GM12878 (cell line): ENCODE measurements at regions not wholly inside any gene's neighbourhood (a gene's known extent, or its start where the extent isn't known, plus 50 kb on each side); places are given as distances from the start of the nearest gene placed in this dataset.

Source experiments
- ATAC-seq: fragments of 200-7000 bp; cut with Tn5 transposase; 3 replicates; pipeline ENCODE4 v1.9.1; 2020; ENCODE audit warnings: mild to moderate bottlenecking, moderate library complexity
- BruUV-seq: library from RNA; stranded (reverse); fragments of 400-500 nt; replicated peaks from 2 replicates; lab custom pipeline; 2021; lab: Mats Ljungman, UMichigan
- CTCF ChIA-PET: fragments of 300-600 bp; sonication (Branson Sonifier 250); formaldehyde crosslinking; extraction: SDS; loops from one replicate; lab custom pipeline; 2021; ENCODE audit warnings: inconsistent platforms; lab: Yijun Ruan, JAX
- POLR2A ChIA-PET: fragments of 350-600 bp; formaldehyde crosslinking; extraction: SDS; loops from one replicate; lab custom pipeline; 2021; ENCODE audit warnings: inconsistent platforms; lab: Charles Lee
- RAD21 ChIA-PET: fragments of 300-600 bp; sonication (Branson Sonifier 250); formaldehyde crosslinking; loops from one replicate; lab custom pipeline; 2023; ENCODE audit warnings: antibody characterized with exemption; ENCODE audit not compliant: unreplicated experiment; lab: Charles Lee
- SMC1A ChIA-PET: fragments of 300-600 bp; sonication (Branson Sonifier 250); formaldehyde crosslinking; loops from one replicate; lab custom pipeline; 2023; ENCODE audit not compliant: unreplicated experiment, uncharacterized antibody; lab: Charles Lee
- DNase-seq: peaks from one replicate; pipeline ENCODE4 v3.0.0-alpha.2; 2011; ENCODE audit warnings: low read depth, low spot score
- FAIRE-seq: peaks from 3 replicates; lab custom pipeline; 2011; peaks lifted over from hg19 to GRCh38; lab: Jason Lieb, UNC
- H2AFZ ChIP-seq: 2 replicates; pipeline ENCODE4 v1.6.0; 2011; ENCODE audit warnings: low read depth, low read length, control low read depth; ENCODE audit not compliant: control insufficient read depth
- H3K27ac ChIP-seq: 2 replicates; pipeline ENCODE4 v1.5.1; 2011; ENCODE audit warnings: control low read depth; ENCODE audit not compliant: control insufficient read depth, insufficient read depth
- H3K27me3 ChIP-seq, 2 experiments: replicated peaks in 1 of 2; 2 replicates each; pipeline versions ENCODE4 v1.6.0 to v1.6.1; 2011; ENCODE audit warnings: low read length in 1 of 2; ENCODE audit not compliant: control insufficient read depth in 2 of 2, insufficient read depth in 2 of 2
- H3K36me3 ChIP-seq, 2 experiments: 2 replicates each; pipeline ENCODE4 v1.5.1; 2011; ENCODE audit warnings: low read length in 1 of 2; ENCODE audit not compliant: control insufficient read depth in 2 of 2, insufficient read depth in 2 of 2
- H3K4me1 ChIP-seq: 2 replicates; pipeline ENCODE4 v1.6.1; 2011; ENCODE audit warnings: mild to moderate bottlenecking, low read length, moderate library complexity, mixed read lengths; ENCODE audit not compliant: control insufficient read depth, insufficient read depth
- H3K4me2 ChIP-seq: 2 replicates; pipeline ENCODE4 v1.6.0; 2011; ENCODE audit warnings: control low read depth; ENCODE audit not compliant: control insufficient read depth, insufficient read depth
- H3K4me3 ChIP-seq: fragments of 200-600 bp; sonication (generic); 2 replicates; pipeline ENCODE4 v1.5.1; 2016
- H3K79me2 ChIP-seq: 2 replicates; pipeline ENCODE4 v1.6.0; 2011; ENCODE audit warnings: low read length; ENCODE audit not compliant: control insufficient read depth, insufficient read depth
- H3K9ac ChIP-seq: 2 replicates; pipeline ENCODE4 v1.8.0; 2011; ENCODE audit warnings: low read length, control low read depth, mixed read lengths; ENCODE audit not compliant: control insufficient read depth, insufficient read depth
- H3K9me3 ChIP-seq: replicated peaks from 3 replicates; pipeline ENCODE4 v1.5.1; 2011; ENCODE audit warnings: mild to moderate bottlenecking, low read length; ENCODE audit not compliant: control insufficient read depth, insufficient read depth
- H4K20me1 ChIP-seq: 2 replicates; pipeline ENCODE4 v1.6.0; 2011; ENCODE audit not compliant: control insufficient read depth, insufficient read depth
- ATF7 ChIP-seq: fragments of 450-650 bp; IDR thresholded peaks from 2 replicates; pipeline ENCODE4 v1.6.1; 2016; ENCODE audit warnings: low read depth, mild to moderate bottlenecking
- BCLAF1 ChIP-seq: fragments of 450-650 bp; IDR thresholded peaks from 2 replicates; pipeline ENCODE4 v1.6.1; 2017; ENCODE audit warnings: antibody characterized with exemption, mild to moderate bottlenecking, moderate library complexity
- BMI1 ChIP-seq: fragments of 450-650 bp; IDR thresholded peaks from 2 replicates; pipeline ENCODE4 v1.6.1; 2016; ENCODE audit warnings: mild to moderate bottlenecking, moderate library complexity, borderline replicate concordance
- FOS ChIP-seq: IDR thresholded peaks from 3 replicates; pipeline ENCODE4 v1.6.1; 2011; ENCODE audit warnings: borderline replicate concordance; ENCODE audit not compliant: insufficient read length; ENCODE audit errors: extremely low read depth
- IRF4 ChIP-seq: IDR thresholded peaks from 2 replicates; pipeline ENCODE4 v1.6.1; 2011; ENCODE audit warnings: low read depth, low read length
- LARP7 ChIP-seq: fragments of 450-650 bp; IDR thresholded peaks from 2 replicates; pipeline ENCODE4 v1.6.1; 2017; ENCODE audit warnings: mild to moderate bottlenecking
- NFXL1 ChIP-seq: fragments of 450-650 bp; IDR thresholded peaks from 2 replicates; pipeline ENCODE4 v1.6.1; 2017; ENCODE audit warnings: antibody characterized with exemption, mild to moderate bottlenecking, borderline replicate concordance
- POLR2A ChIP-seq: IDR thresholded peaks from 2 replicates; pipeline ENCODE4 v1.6.1; 2011; ENCODE audit warnings: low read depth, mild to moderate bottlenecking, low read length
- SKIL ChIP-seq: fragments of 450-650 bp; IDR thresholded peaks from 2 replicates; pipeline ENCODE4 v1.6.1; 2017; ENCODE audit warnings: mild to moderate bottlenecking, low read depth, inconsistent platforms; ENCODE audit not compliant: poor library complexity, severe bottlenecking
- SMAD5 ChIP-seq: IDR thresholded peaks from 2 replicates; pipeline ENCODE4 v1.6.1; 2016; ENCODE audit warnings: antibody characterized with exemption, low read depth
- TCF3 ChIP-seq: IDR thresholded peaks from 2 replicates; pipeline ENCODE4 v1.6.1; 2012; ENCODE audit warnings: low read depth, mild to moderate bottlenecking, low read length, borderline replicate concordance; ENCODE audit not compliant: insufficient read depth
- TCF7 ChIP-seq: IDR thresholded peaks from 2 replicates; pipeline ENCODE4 v1.6.1; 2014; ENCODE audit warnings: antibody characterized with exemption, borderline replicate concordance
- USF1 ChIP-seq: IDR thresholded peaks from 2 replicates; pipeline ENCODE4 v1.6.1; 2011; ENCODE audit warnings: borderline replicate concordance, low read depth, mild to moderate bottlenecking, moderate library complexity, mixed read lengths, low read length; ENCODE audit not compliant: insufficient read depth; ENCODE audit errors: extremely low read length
- ZBTB11 ChIP-seq: fragments of 450-650 bp; formaldehyde crosslinking; IDR thresholded peaks from 2 replicates; pipeline ENCODE4 v1.5.0; 2022; ENCODE audit warnings: mild to moderate bottlenecking, missing genetic modification characterization
- ZNF274 ChIP-seq: IDR thresholded peaks from one replicate; pipeline ENCODE4 v1.8.0; 2011; ENCODE audit not compliant: insufficient read length, insufficient read depth
- ZNF384 ChIP-seq: IDR thresholded peaks from 2 replicates; pipeline ENCODE4 v1.6.1; 2012; ENCODE audit warnings: low read depth, mild to moderate bottlenecking, low read length, improper control_type of control experiment, borderline replicate concordance
- WGBS: methylation state at CpG from one replicate; pipeline ENCODE4 v1.1.6; 2016; ENCODE audit warnings: low lambda C conversion rate; ENCODE audit not compliant: insufficient replicate concordance, insufficient coverage; ENCODE audit errors: missing lambda C conversion rate; 5-methylcytosine and 5-hydroxymethylcytosine counted together
- in situ Hi-C: fragments of 300-500 bp; cut with MboI; formaldehyde crosslinking; loops from 9 replicates; pipeline ENCODE4 v1.14.3; 2018; ENCODE audit warnings: mixed read lengths
- intact Hi-C: fragments of 100-400 bp; cut with micrococcal nuclease; formaldehyde crosslinking; loops from one replicate; pipeline ENCODE4 v1.14.2; 2022; ENCODE audit not compliant: unreplicated experiment

- intact Hi-C loops = no loop called here
- H3K27ac ChIP-seq = no peak overlapping the region
- H3K27me3 ChIP-seq = peaks cover 1 to 7% of the 10 kb centered on the region in 2 experiments; a peak in 3 of 4 replicates
- no peak overlapping the region for H3K4me3 ChIP-seq
- WGBS = 29% methylated on average over 2 of the region's 2 CpGs
- in situ Hi-C loops = no loop called here
- H2AFZ ChIP-seq = no peak overlapping the region
- H3K4me1 ChIP-seq = no peaks in the 10 kb centered on the region
- ChIA-PET SMC1A (no interaction called here), CTCF (no interaction called here), POLR2A (no interaction called here), RAD21 (no interaction called here)
- H3K9me3 ChIP-seq = no peaks in the 10 kb centered on the region
- no peak for FAIRE-seq
- ATAC-seq = no peak
- TF ChIP-seq TCF3 = no peak
- TF ChIP-seq USF1 = no peak
- no peak for TF ChIP-seq ATF7
- no peak for TF ChIP-seq ZNF384
- no peak for TF ChIP-seq ZNF274
- no peak for TF ChIP-seq TCF7
- TF ChIP-seq LARP7 = no peak
- no peak for TF ChIP-seq NFXL1
- TF ChIP-seq BCLAF1 = no peak
- TF ChIP-seq IRF4 = no peak
- TF ChIP-seq BMI1 = no peak
- TF ChIP-seq SKIL = no peak
- no peak for TF ChIP-seq SMAD5
- no peak for TF ChIP-seq FOS
- no peak for TF ChIP-seq ZBTB11 (CRISPR knock-in tag)
- TF ChIP-seq POLR2A = no peak
- H3K4me2 ChIP-seq = no peak overlapping the region
- H3K79me2 ChIP-seq = no peaks in the 10 kb centered on the region
- no peak overlapping the region for H3K9ac ChIP-seq
- no peaks in the 10 kb centered on the region for H3K36me3 ChIP-seq
- H4K20me1 ChIP-seq = no peaks in the 10 kb centered on the region; the same call in 1 of the 2 replicates
- no peak for DNase-seq
- BruUV-seq = no TSS peak
Measured at GRCh38 chr15:57789225-57789624, 82.7 kb downstream of the POLR2M start.
